MCF 10A (cell line): ENCODE measurements at regions not wholly inside any gene's neighbourhood (a gene's known extent, or its start where the extent isn't known, plus 50 kb on each side); places are given as distances from the start of the nearest gene placed in this dataset.

Source experiments
- BruUV-seq: library from RNA; stranded (reverse); fragments of 400-500 nt; replicated peaks from 2 replicates; lab custom pipeline; 2021; lab: Mats Ljungman, UMichigan
- CTCF ChIA-PET: fragments of 300-600 bp; sonication (Branson Sonifier 250); formaldehyde crosslinking; extraction: SDS; loops from one replicate; lab custom pipeline; 2021; ENCODE audit warnings: antibody characterized with exemption, inconsistent platforms; lab: Yijun Ruan, JAX
- POLR2A ChIA-PET: fragments of 300-600, 350-650 bp; sonication (Branson Sonifier 250); formaldehyde crosslinking; extraction: SDS; loops from one replicate; lab custom pipeline; 2020; ENCODE audit warnings: antibody characterized with exemption, inconsistent platforms; lab: Yijun Ruan, JAX
- DNase-seq: peaks from one replicate; pipeline ENCODE4 v3.0.0-alpha.2; 2018; ENCODE audit not compliant: unreplicated experiment
- H3K27ac Mint-ChIP-seq: one replicate; pipeline ENCODE4 v1.8.0; 2022; ENCODE audit warnings: mild to moderate bottlenecking, low read depth, mixed read lengths; ENCODE audit not compliant: unreplicated experiment
- H3K27me3 Mint-ChIP-seq: one replicate; pipeline ENCODE4 v1.8.0; 2022; ENCODE audit warnings: mixed read lengths; ENCODE audit not compliant: insufficient read depth, unreplicated experiment
- H3K36me3 Mint-ChIP-seq: one replicate; pipeline ENCODE4 v1.8.0; 2022; ENCODE audit warnings: mild to moderate bottlenecking, moderate library complexity, mixed read lengths; ENCODE audit not compliant: insufficient read depth, unreplicated experiment
- H3K4me1 Mint-ChIP-seq: one replicate; pipeline ENCODE4 v1.8.0; 2022; ENCODE audit warnings: mixed read lengths; ENCODE audit not compliant: insufficient read depth, unreplicated experiment
- H3K4me3 Mint-ChIP-seq: one replicate; pipeline ENCODE4 v1.8.0; 2022; ENCODE audit warnings: mild to moderate bottlenecking, moderate library complexity, mixed read lengths; ENCODE audit not compliant: unreplicated experiment
- H3K9me3 Mint-ChIP-seq: one replicate; pipeline ENCODE4 v1.8.0; 2022; ENCODE audit warnings: mixed read lengths; ENCODE audit not compliant: unreplicated experiment
- CTCF ChIP-seq: fragments of 200-600 bp; IDR thresholded peaks from one replicate; pipeline ENCODE4 v1.8.0; 2022; ENCODE audit warnings: antibody characterized with exemption, mild to moderate bottlenecking; ENCODE audit not compliant: unreplicated experiment
- intact Hi-C: fragments of 100-400 bp; cut with micrococcal nuclease; formaldehyde crosslinking; loops from 2 replicates; pipeline ENCODE4 v1.14.1; 2022

- no TSS peak for BruUV-seq
- no peaks in the 10 kb centered on the region for H3K27me3 Mint-ChIP-seq
- POLR2A ChIA-PET = no interaction called here
- CTCF ChIA-PET = interaction anchor here (0.6 kb wide), 1 partner anchor 10 kb away, joined by 3 read pairs; no protein-coding TSS in a partner anchor
- no peak overlapping the region for H3K27ac Mint-ChIP-seq
- no peak for TF ChIP-seq CTCF
- peaks cover 35% of the 10 kb centered on the region for H3K4me1 Mint-ChIP-seq
- H3K4me3 Mint-ChIP-seq = no peak overlapping the region
- H3K36me3 Mint-ChIP-seq = no peaks in the 10 kb centered on the region
- intact Hi-C loops = no loop called here
- DNase-seq = no peak
- no peaks in the 10 kb centered on the region for H3K9me3 Mint-ChIP-seq
Observed at GRCh38 chr13:40494946-40495620, 171.4 kb downstream of the FOXO1 start.

GRCh38 chr13:40495621-40496001, 170.8 kb downstream of the FOXO1 start:
- no peaks in the 10 kb centered on the region for H3K36me3 Mint-ChIP-seq
- H3K27ac Mint-ChIP-seq = no peak overlapping the region
- no peak for DNase-seq
- peaks cover 33% of the 10 kb centered on the region for H3K4me1 Mint-ChIP-seq
- H3K9me3 Mint-ChIP-seq = no peaks in the 10 kb centered on the region
- intact Hi-C loops = no loop called here
- ChIA-PET POLR2A (no interaction called here), CTCF (no interaction called here)
- H3K4me3 Mint-ChIP-seq = no peak overlapping the region
- H3K27me3 Mint-ChIP-seq = no peaks in the 10 kb centered on the region
- no peak for TF ChIP-seq CTCF
- no TSS peak for BruUV-seq

- intact Hi-C loops = no loop called here
- CTCF ChIA-PET = interaction anchor here (0.5 to 0.7 kb wide), 2 partner anchors 12 to 37 kb away, joined by 3 read pairs; no protein-coding TSS in a partner anchor
Observed at GRCh38 chr13:40496035-40496810, 170.2 kb downstream of the FOXO1 start.

More at GRCh38 chr13:40496035-40496810, 170.2 kb downstream of the FOXO1 start:
- peaks cover 33% of the 10 kb centered on the region for H3K4me1 Mint-ChIP-seq
- no peak overlapping the region for H3K27ac Mint-ChIP-seq
- no peak overlapping the region for H3K4me3 Mint-ChIP-seq
- DNase-seq = no peak
- no TSS peak for BruUV-seq
- TF ChIP-seq CTCF = no peak
- no peaks in the 10 kb centered on the region for H3K36me3 Mint-ChIP-seq
- no peaks in the 10 kb centered on the region for H3K9me3 Mint-ChIP-seq
- H3K27me3 Mint-ChIP-seq = no peaks in the 10 kb centered on the region
- POLR2A ChIA-PET = no interaction called here
